Fibroblast of lung (primary cell): ENCODE measurements at regions not wholly inside any gene's neighbourhood (a gene's known extent, or its start where the extent isn't known, plus 50 kb on each side); places are given as distances from the start of the nearest gene placed in this dataset.

Experiments used
- EZH2 ChIP-seq: IDR thresholded peaks from 2 replicates; pipeline ENCODE4 v1.5.1; 2012; ENCODE audit warnings: low read length, control low read depth, mild to moderate bottlenecking; ENCODE audit errors: missing control alignments
- TF ChIP-seq, protein P1 (sequence below), 2 donors: IDR thresholded peaks in 1 of 2; conservative IDR thresholded peaks in 1 of 2; 1 replicate in 1 of 2; 2 replicates in 1 of 2; pipeline ENCODE4 v1.5.1; 2011 to 2012; ENCODE audit warnings: low read length in 2 of 2, control low read depth in 1 of 2, inconsistent platforms in 1 of 2, low read depth in 1 of 2, mild to moderate bottlenecking in 1 of 2

DNA sequence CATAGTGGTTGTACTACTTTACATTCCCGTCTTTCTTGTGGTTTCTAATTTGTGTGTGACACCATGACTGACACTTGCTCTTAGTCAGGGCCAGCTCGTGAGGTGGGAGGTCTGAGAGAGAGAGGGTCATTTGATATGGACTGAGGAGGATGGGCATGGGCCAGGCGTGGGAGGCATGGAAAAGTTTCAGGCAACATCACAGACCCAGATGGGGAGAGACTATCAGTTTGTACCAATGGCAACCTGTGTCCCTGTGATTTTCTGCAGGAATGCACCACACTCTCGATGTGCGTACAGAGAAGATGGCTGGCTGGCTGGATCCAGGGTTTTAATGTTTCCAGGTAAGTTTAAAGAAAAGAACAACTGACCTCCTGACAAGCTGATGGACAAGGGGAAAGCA, 273.6 kb downstream of the CYRIA start:
- TF ChIP-seq, protein P1, sequence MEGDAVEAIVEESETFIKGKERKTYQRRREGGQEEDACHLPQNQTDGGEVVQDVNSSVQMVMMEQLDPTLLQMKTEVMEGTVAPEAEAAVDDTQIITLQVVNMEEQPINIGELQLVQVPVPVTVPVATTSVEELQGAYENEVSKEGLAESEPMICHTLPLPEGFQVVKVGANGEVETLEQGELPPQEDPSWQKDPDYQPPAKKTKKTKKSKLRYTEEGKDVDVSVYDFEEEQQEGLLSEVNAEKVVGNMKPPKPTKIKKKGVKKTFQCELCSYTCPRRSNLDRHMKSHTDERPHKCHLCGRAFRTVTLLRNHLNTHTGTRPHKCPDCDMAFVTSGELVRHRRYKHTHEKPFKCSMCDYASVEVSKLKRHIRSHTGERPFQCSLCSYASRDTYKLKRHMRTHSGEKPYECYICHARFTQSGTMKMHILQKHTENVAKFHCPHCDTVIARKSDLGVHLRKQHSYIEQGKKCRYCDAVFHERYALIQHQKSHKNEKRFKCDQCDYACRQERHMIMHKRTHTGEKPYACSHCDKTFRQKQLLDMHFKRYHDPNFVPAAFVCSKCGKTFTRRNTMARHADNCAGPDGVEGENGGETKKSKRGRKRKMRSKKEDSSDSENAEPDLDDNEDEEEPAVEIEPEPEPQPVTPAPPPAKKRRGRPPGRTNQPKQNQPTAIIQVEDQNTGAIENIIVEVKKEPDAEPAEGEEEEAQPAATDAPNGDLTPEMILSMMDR (conservative IDR thresholded peaks at IDR 0.05 in 1 of 2, IDR thresholded peaks at IDR 0.05 in 1 of 2; ENCODE audit: low read depth in 1 of 2, low read length in 2 of 2), result no peak
- no peak for TF ChIP-seq EZH2
